HG02970 (cell line): ENCODE measurements at regions not wholly inside any gene's neighbourhood (a gene's known extent, or its start where the extent isn't known, plus 50 kb on each side); places are given as distances from the start of the nearest gene placed in this dataset.
"Not testable (repeated sequence)": the region's sequence is repeated elsewhere in the genome, so short reads cannot be mapped to it uniquely, and the experiment has no call there.

Source experiments
- ATAC-seq: cut with Tn5 transposase; IDR thresholded peaks from one replicate; pipeline ENCODE4 v1.9.1; 2021; ENCODE audit warnings: mild to moderate bottlenecking, moderate library complexity, moderate number of reproducible peaks; ENCODE audit not compliant: unreplicated experiment, low FRiP score

GRCh38 chr3:59178698-59179097 is 128.9 kb upstream of the CFAP20DC start:
- no peak for ATAC-seq

- ATAC-seq, result no peak
Measured at GRCh38 chr3:59171491-59171890, 121.7 kb upstream of the CFAP20DC start.

DNA sequence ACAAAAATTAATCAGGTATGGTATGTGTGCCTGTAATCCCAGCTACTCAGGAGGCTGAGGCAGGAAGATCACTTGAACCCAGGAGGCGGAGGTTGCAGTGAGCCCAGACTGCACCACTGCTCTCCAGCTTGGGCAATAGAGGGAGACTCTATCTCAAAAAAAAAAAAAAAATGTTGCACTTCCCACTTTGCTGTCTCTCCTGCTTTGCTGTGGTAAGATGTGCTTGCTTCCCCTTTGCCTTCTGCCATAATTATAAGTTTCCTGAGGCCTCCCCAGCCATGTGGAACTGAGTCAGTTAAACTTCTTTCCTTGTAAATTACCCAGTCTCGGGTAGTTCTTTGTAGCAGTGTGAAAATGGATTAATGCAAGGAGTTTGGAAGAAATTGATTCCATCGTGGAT is 120.3 kb upstream of the CFAP20DC start:
- not testable (repeated sequence) for ATAC-seq

GRCh38 chr3:59167756-59168155 is 117.9 kb upstream of the CFAP20DC start:
- no peak for ATAC-seq

DNA sequence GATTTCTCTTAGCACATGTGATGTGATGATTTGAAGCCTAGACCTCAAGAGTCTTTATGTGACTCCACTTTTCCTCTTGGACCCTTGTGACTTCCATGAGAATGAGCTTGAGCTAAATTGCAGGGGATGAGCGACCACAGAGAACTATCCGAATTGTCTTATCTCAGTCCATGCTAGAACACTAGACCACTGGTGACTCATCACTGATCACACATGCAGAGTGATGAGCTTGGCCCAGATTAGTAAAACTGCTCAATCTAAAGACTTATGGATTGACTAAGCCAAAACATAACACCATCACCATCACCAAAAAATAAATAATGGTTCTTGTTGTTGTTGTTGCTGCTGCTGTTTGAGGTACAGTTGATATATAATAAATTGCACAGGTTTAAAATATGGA is 114.1 kb upstream of the CFAP20DC start:
- no peak for ATAC-seq

GRCh38 chr3:59161048-59161447 is 111.2 kb upstream of the CFAP20DC start:
- no peak for ATAC-seq

DNA sequence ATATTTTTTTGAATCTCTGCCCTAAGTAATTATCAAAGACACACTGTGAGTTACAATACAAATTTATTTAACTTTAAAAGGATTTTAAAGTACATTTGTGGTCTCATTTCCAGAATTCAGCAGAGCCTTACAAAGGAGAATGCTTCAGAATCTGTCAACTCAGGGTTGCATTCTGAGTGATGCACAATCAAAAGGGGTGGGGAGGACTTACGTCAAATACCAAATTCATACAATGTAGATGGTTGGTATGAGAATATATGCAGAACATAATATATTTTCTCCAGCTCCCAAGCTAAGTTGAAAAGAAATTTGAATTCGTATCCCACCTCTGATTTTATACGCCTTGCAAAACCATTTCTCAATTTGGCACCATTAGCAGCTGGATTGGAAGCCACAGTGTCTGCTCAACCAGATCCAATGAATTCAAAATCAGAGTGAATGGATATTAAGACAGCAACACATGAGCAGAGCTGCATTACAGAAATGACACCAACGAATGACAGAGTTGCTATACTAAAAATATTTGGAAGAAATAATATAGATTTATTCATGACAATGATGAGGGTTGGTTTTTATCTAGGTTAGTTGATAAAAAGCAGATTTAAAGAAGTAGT is 110.4 kb upstream of the CFAP20DC start:
- no peak for ATAC-seq

DNA sequence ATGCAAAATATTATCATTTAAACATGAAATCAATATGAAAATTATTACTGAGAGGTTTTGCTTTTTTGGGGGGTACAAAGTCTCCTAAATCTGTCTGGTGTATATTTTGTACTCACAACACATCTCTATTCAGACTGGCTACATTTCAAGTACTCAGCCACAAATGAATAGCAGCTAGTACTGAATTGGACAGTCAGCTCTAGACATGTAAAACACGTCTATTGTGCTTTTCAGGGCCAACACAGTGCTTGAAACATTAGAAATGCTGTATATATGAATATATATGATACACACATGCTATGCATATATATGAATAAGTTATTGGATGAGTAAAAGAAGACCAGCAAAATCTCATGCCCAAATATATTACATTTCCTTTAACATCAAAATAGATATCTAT is 103.8 kb upstream of the CFAP20DC start:
- no peak for ATAC-seq

- ATAC-seq, result no peak
Measured at GRCh38 chr3:59152943-59153342, 103.1 kb upstream of the CFAP20DC start.

DNA sequence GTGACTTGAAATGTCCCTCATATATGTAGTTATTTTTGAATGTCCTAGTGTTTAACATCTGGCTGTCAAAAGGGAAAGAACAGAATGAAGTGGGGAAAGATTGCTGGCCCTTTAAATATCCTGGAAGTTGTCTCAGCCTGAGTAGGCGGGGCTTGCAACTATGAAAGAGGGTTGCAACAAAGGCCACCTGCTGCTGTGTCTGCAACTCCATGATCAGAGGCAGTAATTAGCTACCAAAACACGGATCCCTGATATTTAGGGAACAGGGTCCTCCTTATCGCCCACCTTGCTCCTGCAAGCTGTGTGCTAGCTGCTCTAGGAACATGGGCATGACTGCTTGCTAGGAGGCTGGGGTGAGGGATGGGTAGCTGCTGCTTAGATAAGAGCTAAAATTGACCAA is 100.2 kb upstream of the CFAP20DC start:
- no peak for ATAC-seq

GRCh38 chr3:59149166-59149565 is 99.3 kb upstream of the CFAP20DC start:
- no peak for ATAC-seq

- no peak for ATAC-seq
Measured at GRCh38 chr3:59143447-59143846, 93.6 kb upstream of the CFAP20DC start.

- ATAC-seq, result no peak
Measured at GRCh38 chr3:59142556-59142955, 92.7 kb upstream of the CFAP20DC start.

- ATAC-seq, result no peak
Measured at GRCh38 chr3:59138966-59139365, 89.1 kb upstream of the CFAP20DC start.

DNA sequence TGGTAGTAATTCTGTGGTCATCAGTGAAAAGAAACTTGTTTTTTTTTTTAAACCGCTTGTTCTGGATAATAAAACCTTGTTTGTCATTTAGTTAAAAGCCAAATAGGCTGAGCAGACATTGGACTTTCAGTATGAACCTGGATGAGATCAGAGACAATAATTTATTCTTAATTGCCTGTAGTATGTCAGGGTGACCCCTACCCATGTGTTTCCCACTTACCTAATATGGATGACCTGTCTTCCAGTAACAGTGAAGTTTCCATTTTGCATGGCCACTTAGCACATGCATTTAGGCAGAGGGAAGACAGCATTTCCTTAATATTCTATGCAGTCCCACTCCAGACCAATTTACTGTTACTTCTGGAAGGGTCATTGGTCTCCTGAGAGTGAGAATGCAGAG is 87.6 kb upstream of the CFAP20DC start:
- no peak for ATAC-seq

DNA sequence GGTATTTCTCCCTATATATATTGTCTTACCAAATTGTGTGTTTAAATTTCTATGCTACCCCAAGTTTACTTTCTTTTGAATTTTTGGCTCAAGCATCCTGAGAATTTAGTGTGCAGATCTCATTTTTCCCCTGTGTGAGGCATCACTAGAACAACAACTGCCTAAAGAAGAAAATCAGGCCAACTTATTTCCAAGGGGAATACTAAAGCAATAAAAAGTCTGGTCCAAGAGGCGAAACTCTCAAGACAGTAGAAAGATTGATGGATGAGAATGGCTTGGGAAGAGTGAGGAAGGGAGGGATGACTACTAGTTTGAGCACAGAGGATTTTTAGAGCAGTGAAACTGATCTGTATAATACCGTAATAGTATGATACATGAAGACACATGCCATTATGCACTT is 86.3 kb upstream of the CFAP20DC start:
- ATAC-seq, result no peak

GRCh38 chr3:59135096-59135495 is 85.3 kb upstream of the CFAP20DC start:
- no peak for ATAC-seq

DNA sequence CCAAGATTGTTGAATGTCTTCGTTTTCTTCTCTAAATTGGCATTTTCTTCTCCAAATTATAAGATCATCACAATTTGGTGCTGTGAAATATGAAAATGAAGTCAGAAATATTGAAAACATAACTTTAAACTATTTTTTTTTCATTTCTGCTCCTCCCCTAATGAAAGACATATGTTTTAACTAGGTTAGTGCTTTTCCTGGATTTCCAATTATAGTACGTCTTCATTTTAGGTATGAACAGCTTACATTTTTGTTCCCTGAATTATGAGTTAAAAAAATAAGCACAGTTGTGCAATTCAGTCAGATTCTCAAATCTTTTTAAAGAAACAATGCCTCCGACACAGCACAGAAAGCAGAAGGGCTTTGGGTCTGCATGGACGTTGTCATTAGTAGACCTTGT is 83.5 kb upstream of the CFAP20DC start:
- no peak for ATAC-seq

GRCh38 chr3:59131016-59131766 is 81.4 kb upstream of the CFAP20DC start:
- ATAC-seq, result no peak

- ATAC-seq, result no peak
Measured at GRCh38 chr3:59128685-59129084, 78.9 kb upstream of the CFAP20DC start.

DNA sequence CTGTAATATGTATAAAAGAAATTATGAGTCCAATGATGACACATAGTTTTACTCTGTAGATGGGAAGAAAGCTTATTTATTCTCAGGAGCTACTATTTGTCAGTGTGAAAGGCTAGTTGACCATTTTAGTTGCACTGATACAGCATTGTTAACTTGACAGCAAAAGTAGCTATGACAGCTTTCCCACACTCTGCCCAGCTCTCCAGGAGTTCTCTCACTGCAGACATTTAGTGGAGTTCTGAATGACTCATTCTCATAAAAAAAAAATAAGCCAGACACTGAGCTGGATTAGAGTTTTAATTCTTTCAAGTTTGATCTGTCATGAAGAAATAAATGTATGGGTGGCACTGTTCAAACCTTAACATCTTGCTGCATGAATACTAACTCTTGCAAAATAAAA is 77.2 kb upstream of the CFAP20DC start:
- no peak for ATAC-seq

- ATAC-seq, result no peak
Measured at GRCh38 chr3:59126446-59126845, 76.6 kb upstream of the CFAP20DC start.
